ENCODE measurements at regions not wholly inside any gene's neighbourhood (a gene's known extent, or its start where the extent isn't known, plus 50 kb on each side); places are given as distances from the start of the nearest gene placed in this dataset.
A peak's percentile ranks its signal among the peaks of the same experiment; 100 is the strongest.

DNA sequence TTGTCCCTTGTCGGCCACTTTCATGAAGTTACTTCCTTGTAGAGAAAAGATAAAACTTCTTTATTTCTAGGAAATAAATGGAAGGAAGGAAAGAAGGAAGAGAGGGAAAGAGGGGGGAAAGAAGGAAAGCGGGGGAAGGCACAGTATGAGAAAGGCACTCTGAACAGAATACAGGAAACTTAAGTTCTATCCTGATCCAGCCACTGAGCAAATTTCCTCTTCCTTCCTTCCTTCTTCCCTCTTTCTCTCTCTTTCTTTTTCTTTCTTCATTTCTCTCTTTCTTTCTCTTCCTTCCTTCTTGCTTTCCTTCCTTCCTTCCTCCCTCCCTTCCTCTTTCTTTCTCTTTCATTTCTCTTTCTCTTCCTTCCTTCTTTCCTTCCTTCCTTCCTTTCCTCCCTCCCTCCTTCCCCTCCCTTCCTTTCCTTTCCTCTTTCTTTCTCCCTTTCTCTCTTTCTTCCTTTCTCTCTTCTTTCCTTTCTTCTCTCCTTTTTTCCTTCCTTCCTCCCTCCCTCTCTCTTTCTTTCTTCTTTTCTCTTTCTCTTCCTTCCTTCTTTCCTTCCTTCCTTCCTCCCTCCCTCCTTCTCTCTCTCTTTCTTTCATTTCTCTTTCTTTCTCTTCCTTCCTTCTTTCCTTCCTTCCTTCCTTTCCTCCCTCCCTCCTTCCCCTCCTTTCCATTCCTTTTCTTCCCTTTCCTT lies 240.2 kb upstream of the BRINP1 start:
- DNase-seq: no peak

DNA sequence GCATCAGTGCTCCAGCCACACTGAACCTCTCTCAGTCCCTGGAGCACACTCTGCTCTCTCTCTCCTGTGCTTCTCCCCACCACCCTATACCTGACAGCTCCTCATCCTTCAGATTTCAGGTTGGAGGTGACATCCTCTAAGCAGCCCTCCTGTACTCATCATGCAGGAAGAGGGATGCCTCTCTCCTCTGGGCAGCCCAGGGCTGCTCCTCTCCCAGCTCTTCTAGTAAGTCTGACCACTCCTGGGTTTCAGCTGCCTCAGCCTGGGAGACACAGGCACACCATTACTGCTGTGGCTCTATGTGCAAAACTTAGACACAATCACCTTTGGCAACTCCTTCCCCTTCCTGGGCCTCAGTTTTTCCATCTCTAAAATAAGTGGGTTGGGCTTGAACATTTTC lies 232.4 kb upstream of the BRINP1 start:
- DNase-seq: no peak

DNA sequence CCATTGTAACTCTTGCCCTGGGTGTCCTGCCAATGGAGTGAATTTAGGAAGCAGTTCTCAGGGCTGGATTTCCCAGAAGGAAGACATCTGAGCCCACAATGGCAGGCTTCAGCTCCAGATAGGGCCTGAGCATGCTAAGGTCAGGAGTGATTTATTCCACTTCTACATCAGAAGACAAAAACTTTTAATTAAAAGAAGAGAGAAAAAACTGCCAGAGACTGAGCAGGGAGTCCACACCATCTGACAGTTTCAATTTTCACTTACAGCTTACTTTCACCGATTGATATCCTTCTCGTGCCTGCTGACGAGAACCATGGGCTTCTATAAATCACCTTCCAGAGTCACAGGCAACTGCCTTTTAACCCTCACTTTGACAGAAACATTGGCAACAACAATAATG lies 228.3 kb upstream of the BRINP1 start:
- no peak for DNase-seq

- no peak for DNase-seq
Observed at GRCh38 chr9:119596703-119597102, 227.5 kb upstream of the BRINP1 start.

DNA sequence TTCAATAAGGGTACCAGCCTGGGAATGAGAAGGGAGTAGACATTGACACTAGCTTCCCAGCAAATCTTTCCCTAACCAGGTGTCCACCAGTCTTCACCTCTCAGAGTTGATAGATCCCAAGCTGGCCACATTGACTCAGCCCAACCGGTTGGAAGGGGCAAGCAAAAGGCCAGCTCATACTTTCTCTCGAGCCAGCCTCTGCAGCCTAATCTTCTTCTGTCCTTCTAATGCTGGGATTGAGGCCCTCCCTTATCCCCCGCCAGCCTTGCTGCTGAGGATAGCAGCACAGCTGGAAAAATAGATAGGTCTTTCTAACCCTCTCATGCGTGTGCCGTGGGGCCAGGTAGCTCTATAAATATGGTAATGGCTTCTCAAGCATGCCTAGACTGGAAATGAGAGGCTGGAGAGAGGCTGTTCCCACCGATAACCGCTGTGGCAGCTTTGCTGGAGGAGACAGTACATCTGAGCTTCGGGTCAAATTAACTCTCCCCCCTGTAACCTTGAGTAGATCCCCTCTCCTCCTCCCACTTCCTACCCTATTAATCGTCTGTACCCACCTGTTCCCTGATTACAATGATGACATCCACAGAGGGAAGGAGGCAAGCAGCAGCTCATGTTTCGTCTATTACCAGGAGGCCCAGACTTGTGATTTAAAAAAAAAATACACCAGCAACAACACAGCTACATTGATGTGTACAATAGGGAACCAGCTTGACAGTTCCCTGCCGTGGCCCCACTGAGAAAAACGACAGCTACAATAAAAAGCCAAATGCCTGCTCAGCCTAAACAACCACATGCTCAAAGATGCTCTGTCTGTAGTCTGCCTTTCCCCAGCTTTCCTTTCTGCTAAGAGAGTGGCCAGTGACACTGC lies 219.9 kb upstream of the BRINP1 start:
- no peak for DNase-seq

GRCh38 chr9:119577881-119578280 lies 208.6 kb upstream of the BRINP1 start:
- DNase-seq: no peak

GRCh38 chr9:119559986-119560385 lies 190.8 kb upstream of the BRINP1 start:
- no peak for DNase-seq

DNA sequence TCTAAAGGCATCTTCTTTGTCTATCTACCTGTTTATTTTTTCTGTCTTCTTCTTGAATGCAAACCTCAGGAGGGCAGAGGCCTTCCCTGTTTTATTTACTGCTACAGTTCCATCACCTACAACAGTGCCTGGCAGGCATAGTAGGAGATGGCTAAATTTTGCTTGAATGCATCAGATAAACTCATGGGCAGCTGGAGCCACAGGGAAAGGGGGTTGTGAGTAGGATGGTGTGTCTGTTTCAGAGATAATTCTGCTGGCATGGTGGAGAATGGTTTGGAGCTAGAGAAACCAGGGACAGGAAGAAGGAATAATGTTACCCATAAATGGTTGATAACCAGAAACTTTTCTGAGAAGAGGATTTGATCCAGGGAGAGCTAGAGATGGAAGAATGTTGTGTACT lies 189.8 kb upstream of the BRINP1 start:
- DNase-seq: no peak

GRCh38 chr9:119556129-119556875 lies 187.1 kb upstream of the BRINP1 start:
- DNase-seq: peak; percentile 3

- no peak for DNase-seq
Observed at GRCh38 chr9:119544492-119544891, 175.3 kb upstream of the BRINP1 start.

DNA sequence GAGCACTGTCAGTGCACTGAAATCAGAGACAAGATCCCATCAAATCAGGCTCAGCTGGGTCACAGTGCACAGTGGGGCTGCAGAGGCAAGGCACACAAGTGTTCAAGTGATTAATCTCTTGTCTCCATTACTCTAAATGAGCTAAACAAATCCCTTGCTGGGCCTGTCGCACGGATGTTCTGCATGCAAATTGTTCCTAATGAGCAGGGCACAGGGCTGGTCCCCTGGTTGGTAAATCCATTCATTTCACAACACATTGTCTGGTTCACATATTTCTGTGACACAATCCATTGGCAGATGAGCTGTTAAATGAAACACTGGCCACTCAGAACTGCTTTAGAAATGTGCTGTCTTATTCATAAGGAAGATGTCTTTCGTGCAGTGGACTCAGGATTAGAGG lies 167.9 kb upstream of the BRINP1 start:
- no peak for DNase-seq

DNA sequence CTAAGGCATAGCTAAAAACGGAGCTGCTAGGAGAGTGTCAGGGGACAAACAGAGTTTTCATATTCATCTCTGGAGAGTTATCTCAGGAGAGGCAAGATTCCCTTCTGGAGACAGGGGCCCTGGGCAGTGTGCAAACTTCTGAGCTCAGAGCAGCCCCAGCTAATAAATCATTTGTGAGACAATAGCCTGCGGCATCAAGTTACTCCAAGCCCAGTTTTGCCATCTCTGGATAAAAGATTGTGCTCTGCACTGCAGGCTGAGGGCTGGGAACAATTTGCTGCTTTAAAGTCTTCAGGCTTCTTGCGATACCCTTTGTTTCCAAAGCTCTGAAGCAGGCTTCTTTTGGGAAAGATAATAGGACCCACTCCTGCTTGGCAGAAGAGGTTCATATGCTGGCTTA lies 164.3 kb upstream of the BRINP1 start:
- no peak for DNase-seq

- no peak for DNase-seq
Observed at GRCh38 chr9:119526698-119527097, 157.5 kb upstream of the BRINP1 start.

DNA sequence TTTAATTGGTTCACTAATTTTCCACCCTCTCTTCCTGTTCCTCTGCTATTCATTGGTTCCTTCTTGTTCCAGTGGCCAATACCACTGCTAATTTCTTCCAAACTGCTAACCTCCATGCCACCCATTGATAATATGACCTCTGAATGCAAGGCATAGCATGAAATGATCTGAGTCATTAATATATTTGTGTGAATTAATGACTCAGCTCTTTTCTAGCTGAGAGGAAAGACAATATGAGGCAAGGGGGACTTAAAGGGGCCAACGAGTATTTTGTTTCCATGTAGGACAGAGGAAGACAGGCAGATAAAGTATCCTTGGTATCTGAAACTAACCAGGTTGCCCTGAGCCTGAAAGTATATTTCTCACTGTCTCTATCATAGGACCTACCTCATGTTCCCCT lies 154.3 kb upstream of the BRINP1 start:
- no peak for DNase-seq

DNA sequence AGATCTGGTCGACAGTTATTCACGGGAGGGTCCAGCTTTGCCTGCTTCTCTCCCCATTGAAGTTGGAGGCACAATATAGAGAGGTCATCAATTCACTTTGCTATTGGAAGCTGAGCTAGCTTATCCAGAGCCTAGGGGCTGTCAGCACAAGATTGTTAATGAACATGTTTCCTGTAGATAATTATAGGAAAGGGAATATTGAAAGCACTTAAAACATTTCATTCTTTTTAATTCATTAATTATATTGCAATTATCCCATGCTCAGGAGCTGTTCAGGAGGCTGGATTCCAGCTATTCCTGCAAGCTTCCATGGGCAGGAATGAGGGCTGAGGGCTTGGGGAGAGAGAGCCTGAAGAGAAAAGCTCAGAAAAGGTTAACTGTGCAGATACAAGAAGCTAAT lies 153.1 kb upstream of the BRINP1 start:
- no peak for DNase-seq

DNA sequence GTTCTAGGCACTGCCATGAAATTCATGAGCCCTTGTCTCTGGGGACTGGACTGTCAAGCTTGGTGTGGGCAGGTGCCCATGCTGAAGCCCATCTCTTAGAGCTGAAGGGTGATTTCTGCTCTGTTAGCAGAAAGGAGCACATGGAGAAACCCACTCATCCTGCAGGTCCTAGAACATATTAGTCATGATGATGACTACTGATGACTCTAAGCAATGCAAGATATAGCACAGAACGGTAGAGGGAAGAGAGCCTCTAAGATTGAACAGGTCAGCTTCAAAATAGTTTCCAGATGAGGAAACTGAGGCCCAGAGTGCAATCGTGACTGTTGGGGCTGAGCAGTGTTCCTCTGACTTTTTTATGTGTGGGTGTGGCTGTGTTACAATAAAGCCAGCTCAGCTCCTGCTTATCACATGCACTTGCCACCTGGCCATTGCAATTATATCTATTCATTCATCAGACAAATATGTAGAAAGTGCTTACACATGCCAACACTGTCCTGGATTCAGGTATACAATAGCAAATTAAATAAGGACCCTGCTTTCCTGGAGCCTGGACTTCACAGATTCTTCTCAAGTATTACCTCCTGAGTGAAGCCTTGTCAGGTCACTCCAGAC lies 140.2 kb upstream of the BRINP1 start:
- DNase-seq: no peak

GRCh38 chr9:119501374-119501773 lies 132.1 kb upstream of the BRINP1 start:
- no peak for DNase-seq

DNA sequence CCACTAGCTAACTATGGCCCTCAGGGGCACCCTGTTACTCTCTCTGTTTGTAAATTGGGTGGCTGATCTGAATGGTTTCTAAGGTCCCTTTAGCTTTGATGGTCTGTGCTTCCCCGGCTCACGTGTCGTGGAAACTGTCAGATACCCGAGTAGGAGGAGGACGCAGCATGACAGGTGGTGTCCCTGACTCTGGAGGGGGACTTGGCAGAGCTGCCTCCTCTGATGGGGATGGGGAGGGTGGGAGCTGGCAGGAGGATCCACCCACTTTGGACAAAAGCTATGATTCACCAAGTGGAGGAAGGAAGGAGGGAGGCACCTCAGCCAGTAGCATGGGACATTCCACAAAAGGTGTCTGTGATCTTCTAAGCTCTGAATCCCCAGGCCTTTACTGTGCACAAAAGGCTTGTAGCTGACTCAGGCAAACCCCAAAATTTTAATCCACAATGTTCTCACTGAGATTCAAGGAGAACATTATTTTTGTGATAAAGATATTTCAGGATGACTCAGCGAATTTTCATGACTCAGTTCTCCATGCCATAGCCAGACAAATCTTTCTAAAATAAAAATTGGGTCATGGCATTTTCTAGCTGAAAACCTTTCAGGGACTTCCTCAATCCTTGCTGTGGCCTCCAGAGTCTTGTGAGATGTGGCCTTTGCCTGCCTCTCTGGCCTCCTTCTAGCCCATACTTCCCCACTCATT lies 131.0 kb upstream of the BRINP1 start:
- no peak for DNase-seq

DNA sequence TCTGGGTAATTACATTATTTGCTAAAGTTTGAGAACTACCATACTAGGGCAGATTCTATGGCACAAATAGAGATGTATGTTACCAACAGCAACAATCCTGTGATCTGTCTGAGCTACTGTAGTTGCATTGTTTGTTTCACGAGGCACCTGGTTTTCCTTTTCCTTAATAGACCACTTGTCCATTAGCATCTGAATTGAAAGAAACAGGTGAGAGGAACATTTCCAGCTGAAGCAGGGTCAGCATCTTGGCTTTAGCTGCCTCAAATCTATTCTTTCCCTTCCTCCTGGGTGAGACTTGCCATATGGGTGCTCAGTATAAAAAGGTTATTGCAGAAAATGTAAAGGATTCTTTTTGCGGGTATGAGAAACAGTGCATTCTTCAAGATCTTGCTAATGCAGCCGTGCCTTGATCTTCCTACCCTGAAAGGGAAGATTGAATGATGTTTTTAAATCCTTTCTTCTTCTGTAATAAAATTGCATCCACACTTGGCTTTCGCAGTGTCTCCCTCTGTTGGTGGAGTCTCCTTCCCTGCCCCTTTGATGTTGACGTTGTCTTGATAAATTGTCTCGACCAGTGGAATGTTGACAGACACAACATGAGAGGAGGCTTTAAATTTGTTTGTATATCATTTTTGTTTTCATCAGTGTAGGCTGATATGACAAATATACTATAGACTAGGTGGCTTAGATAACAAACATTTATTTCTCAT lies 118.0 kb upstream of the BRINP1 start:
- DNase-seq: no peak

DNA sequence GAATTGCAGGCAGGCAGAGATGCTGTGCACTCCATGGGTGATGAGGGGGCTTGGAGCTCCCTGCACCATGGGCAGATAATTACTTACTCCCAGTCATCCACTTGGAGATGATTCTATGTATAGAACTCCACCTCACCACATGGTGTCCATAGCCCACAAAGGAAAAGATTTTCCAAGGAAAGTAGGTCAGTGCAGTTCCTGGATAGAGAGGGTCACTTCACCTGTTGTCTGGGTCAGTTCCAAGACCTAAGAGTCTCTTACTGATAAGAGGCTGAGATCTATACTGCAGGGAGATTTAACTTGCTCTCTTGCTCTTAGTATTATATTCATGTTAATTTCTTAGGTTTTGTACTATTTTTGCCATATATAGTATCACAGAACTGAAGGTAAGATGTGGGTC lies 113.9 kb upstream of the BRINP1 start:
- DNase-seq: no peak

DNA sequence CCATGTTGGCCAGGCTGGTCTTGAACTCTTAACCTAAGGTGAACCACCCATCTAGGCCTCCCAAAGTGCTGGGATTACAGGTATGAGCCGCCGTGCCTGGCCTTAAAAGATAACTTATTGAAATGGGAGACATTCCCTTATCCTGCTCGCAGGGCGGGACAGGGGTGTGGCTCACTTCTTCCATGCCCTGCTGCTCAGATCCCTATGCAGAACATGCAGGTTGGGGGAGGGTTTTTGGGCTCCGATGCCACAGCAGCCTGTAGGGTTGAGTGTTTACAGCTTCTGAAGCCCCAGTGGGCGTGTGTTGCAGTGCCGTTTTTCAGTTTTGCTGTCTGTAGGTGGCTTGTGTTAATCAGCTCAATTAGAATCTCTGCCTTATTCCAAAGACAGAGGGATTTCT lies 108.0 kb upstream of the BRINP1 start:
- no peak for DNase-seq

DNA sequence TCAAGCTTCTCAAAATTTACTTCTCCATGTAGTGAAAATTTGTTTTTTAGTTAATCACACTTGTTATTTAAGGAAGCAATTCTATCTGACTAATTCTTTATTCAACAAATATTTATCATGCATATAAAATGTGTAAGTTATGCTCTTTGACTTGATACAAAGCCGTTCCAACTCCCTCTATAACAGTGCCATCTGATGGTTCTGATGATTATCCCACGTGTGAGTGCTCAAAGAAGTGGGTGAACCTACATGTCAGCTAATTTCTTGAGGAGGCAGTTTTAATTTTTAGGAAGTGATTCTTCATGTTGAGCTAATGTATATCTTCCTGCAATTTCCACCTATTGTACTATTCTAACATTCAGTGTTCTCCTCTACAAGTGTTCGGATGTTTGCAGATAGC lies 88.8 kb upstream of the BRINP1 start:
- no peak for DNase-seq

Data from activated effector memory CD4-positive, alpha-beta T cell treated with Interleukin-2 at 50 U/mL for 16 hours (primary cell).